GM12892 (cell line): ENCODE measurements at regions not wholly inside any gene's neighbourhood (a gene's known extent, or its start where the extent isn't known, plus 50 kb on each side); places are given as distances from the start of the nearest gene placed in this dataset.
"Not testable (repeated sequence)": the region's sequence is repeated elsewhere in the genome, so short reads cannot be mapped to it uniquely, and the experiment has no call there.

Experiments used
- DNase-seq: peaks from one replicate; pipeline ENCODE4 v3.0.0; 2011; ENCODE audit not compliant: insufficient read length
- FAIRE-seq: peaks from 2 replicates; lab custom pipeline; 2011; peaks lifted over from hg19 to GRCh38; lab: Jason Lieb, UNC
- POLR2A ChIP-seq: IDR thresholded peaks from 2 replicates; pipeline ENCODE4 v1.6.1; 2011; ENCODE audit warnings: low read depth, low read length, control low read depth
- POLR2AphosphoS5 ChIP-seq: IDR thresholded peaks from 2 replicates; pipeline ENCODE4 v1.6.1; 2011; ENCODE audit warnings: low read depth, low read length, control low read depth
- TAF1 ChIP-seq: IDR thresholded peaks from 2 replicates; pipeline ENCODE4 v1.6.1; 2011; ENCODE audit warnings: low read depth, mild to moderate bottlenecking, control low read depth, low read length, borderline replicate concordance

DNA sequence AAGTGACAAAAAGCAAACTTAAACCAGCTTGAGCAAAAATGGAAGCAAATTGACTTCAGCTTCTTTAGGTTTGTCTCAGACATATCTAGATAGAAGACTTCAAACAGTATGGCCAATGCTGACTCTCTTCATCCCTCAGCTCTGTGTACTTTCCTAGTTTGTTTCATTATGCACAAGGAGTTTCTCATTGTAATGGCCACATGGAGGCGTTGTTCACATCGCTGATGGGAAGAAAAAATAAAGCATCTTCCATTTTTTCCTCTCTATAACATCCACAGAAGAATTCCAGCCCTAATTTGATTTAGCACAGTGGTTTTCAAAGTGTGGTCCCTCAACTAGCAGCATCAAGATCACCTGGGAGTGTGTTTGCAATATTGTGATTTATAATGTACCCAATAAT lies 397.5 kb upstream of the PRKX start:
- TF ChIP-seq POLR2A (no peak), TAF1 (no peak), POLR2AphosphoS5 (no peak)
- DNase-seq (no peak), FAIRE-seq (no peak)

DNA sequence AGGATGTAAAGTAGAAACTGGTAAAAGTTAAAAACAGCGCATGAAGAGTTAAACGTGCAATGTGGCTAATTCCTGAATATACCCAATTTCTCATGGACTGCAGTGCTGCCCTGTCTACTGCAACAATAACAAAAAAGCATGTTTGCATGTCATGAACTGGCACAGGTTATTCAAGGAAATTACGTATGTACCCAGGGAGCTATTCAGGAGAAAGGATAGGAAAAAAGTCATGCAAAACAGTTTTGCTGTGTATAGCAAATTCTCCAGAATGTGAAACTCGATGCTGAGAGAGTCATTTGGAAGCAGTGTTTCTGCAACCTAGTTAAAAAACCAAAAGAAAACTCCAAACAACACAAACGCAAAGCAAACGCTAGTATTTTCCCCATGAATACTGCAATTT lies 381.5 kb upstream of the PRKX start:
- DNase-seq, result no peak
- FAIRE-seq, result no peak
- TF ChIP-seq TAF1, result no peak
- no peak for TF ChIP-seq POLR2A
- no peak for TF ChIP-seq POLR2AphosphoS5

DNA sequence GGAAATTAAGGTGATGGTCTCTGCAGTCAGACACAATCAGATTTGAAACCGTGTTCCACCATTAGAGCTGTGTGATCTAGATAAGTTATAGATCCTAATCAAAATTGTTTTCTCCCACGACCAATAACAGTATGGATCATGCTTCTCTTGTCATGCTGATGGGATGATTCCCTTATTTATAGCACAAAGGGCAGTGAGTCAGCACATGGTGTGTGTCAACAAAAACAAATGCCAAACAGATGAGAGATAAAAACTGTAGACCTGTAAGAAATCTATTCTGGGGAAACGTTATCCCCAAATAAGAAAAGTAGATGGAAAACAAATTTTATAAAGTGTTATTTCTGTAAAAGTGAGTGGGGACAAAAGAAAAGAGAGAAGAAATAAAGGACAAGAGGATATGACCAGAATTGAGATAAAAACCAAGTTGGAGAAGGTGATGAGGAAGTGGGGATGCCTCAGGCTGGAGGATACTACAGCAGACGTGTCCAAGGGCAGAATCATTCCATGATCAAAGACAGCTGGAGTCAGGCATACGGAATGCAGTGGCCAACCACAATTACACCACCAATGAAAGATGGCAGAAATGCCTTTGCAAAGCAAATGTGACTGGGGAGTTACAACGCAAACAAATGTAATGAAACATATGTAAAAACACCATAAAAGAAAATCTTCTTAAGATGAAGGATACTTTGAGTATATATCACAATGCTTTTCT lies 377.8 kb upstream of the PRKX start:
- DNase-seq (no peak), FAIRE-seq (no peak)
- TF ChIP-seq POLR2AphosphoS5 (no peak), POLR2A (no peak), TAF1 (no peak)

DNA sequence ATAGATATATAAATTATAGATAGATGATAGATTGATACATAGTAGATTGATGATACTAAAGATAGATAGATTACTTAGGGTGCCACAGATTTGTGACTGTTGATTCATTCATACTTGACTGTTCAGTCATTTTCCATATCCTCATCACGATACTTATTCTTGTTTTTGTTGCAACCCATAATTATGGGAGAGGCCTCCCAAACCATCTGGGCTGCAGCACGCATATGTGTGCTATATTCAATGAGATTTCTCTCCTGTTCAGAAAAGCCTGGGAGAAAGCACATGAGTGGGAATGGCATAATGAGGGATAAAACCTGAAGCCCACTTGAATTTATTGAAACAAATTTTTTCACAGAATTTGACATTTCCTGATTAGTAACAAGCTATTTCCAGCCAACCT lies 346.4 kb upstream of the PRKX start:
- no peak for DNase-seq

DNA sequence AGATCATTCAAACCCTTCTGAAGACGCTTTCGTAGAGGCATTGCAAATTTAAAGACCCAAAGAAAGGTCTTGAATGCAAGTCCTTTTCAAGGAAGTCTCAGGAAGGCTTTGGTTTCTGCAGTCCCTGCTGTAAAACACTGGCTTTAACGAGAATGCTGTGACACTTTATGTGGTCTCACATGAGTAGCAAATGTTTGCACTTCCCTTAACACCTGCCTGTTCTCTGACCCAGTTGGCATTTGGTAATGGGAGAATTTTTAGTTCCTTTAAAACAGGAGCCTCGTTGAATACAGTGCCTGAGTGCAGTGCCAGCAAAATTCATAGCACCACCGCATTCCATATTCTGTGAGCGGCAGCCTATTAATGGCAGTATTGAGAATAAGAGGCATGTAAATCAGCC lies 330.5 kb upstream of the PRKX start:
- no peak for FAIRE-seq
- TF ChIP-seq POLR2AphosphoS5, result no peak
- TF ChIP-seq POLR2A, result no peak
- TF ChIP-seq TAF1, result no peak
- no peak for DNase-seq

More for the DNA sequence above, 346.4 kb upstream of the PRKX start:
- FAIRE-seq, result no peak
- no peak for TF ChIP-seq POLR2AphosphoS5
- no peak for TF ChIP-seq POLR2A
- TF ChIP-seq TAF1, result no peak

DNA sequence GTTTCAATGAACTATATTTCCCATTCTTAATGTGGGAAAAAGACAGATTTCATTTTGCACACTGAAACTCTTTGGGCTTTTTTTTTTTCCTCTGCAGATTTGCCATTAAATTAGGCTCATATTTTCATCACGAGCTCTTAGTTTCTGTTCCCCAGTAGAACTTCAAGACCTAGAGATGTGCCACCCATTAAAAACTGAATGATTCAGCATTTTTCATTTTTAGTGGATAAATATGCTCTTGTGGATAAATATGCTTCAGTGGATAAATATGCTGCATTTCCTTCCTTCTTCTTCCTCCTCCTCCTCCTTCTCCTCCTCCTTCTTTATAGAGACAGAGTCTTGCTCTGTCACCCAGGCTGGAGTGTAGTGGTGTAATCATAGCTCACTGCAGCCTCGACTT lies 322.4 kb upstream of the PRKX start:
- no peak for FAIRE-seq

DNA sequence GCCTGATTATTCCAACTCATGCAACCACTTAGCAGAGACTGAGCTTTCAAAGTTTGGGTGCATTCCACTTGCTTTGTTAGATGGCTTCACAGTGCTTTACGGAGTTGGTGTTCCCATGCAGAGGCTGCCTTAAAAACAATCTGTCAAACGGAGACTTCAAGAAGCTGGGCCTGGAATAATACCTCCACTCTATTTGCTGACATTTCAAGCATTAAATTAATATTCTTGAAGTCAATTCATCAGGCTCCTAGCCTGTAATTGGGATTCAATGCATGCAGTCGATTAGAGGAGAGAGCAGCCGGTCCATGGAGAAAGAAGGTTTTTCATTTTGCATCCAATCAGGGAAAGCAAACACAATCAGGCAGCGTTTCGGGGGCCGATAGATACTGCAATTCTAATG lies 314.7 kb upstream of the PRKX start:
- FAIRE-seq, result no peak

More for the DNA sequence above, 322.4 kb upstream of the PRKX start:
- DNase-seq, result no peak
- TF ChIP-seq TAF1 (no peak), POLR2A (no peak), POLR2AphosphoS5 (no peak)

DNA sequence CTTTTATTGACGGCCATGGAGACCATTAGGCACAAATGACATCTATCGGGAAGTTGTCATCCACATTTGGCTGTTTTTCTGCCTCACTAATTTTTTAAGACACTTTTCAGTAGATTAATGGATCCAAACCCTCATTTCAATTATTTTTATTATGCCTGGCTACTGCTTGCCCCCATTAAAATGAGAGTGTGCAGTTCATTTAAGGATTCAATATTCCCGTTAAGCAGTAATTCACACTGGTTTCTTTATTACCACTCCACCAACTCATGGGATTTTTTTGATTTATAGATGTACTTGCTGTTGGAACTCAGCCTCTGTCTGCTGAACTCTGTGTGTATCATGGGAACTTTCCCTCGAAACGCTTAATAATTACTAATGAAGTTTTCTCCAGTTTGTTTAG lies 291.8 kb upstream of the PRKX start:
- no peak for FAIRE-seq
- TF ChIP-seq POLR2AphosphoS5 (no peak), POLR2A (no peak), TAF1 (no peak)
- DNase-seq, result no peak

More for the DNA sequence above, 314.7 kb upstream of the PRKX start:
- TF ChIP-seq TAF1 (no peak), POLR2AphosphoS5 (no peak), POLR2A (no peak)
- no peak for DNase-seq

DNA sequence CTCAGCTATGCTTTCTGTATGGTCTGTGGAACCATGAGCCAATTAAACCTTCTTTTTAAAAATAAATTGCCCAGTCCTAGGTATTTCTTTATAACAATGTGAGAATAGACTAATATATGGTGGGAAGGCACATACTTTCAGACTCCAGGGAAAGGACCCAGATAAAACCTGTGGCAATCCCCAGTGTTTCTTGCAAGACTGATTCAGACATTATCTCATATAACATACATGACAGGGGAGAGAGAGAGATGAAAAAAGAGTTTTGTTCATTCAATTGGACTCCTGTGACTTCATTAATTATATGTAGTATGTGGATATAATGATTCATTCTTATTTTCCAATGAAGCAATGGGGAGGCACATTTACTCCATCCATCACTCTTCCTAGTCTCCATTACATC lies 291.4 kb upstream of the PRKX start:
- no peak for DNase-seq
- TF ChIP-seq POLR2AphosphoS5, result no peak
- TF ChIP-seq TAF1, result no peak
- no peak for TF ChIP-seq POLR2A
- FAIRE-seq, result no peak

DNA sequence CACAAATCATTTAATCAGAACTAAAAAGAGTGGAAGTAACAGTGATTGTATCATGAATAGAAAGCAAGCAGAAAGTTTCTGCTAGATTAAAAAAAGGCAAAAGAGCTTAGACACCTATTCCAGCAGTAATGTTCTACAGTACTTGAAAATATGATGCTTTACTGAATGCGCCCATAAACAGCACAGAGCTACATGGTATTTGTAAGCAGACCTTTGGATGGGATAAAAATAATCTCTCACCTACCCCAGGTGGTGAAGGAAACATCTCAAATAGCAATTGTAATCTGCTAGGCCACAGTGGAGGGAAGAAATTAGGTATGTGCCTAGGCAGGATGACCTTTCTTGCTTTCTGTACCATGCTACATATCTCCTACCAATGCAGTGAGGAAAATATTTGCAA lies 280.9 kb upstream of the PRKX start:
- no peak for TF ChIP-seq POLR2A
- no peak for TF ChIP-seq POLR2AphosphoS5
- TF ChIP-seq TAF1, result no peak
- no peak for FAIRE-seq
- no peak for DNase-seq

DNA sequence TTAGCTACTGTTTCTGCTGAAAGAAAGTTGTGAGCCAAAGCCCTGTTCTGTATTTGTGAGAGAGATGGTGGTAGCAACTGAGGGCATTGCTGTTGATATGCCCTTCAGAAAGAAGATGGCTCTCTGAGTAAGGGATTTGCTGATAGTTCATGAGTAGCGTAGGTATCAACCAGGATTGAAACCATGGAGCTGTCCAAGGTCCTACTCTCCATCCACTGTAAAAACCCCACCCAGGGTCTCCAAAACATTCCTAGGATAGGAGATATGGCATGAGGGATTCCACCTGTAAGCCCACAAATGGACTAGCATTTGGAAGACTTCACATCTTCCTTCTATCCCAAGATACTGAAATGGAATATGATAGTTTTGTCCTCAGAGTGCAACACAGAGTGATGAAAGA lies 277.1 kb upstream of the PRKX start:
- DNase-seq (no peak), FAIRE-seq (no peak)

DNA sequence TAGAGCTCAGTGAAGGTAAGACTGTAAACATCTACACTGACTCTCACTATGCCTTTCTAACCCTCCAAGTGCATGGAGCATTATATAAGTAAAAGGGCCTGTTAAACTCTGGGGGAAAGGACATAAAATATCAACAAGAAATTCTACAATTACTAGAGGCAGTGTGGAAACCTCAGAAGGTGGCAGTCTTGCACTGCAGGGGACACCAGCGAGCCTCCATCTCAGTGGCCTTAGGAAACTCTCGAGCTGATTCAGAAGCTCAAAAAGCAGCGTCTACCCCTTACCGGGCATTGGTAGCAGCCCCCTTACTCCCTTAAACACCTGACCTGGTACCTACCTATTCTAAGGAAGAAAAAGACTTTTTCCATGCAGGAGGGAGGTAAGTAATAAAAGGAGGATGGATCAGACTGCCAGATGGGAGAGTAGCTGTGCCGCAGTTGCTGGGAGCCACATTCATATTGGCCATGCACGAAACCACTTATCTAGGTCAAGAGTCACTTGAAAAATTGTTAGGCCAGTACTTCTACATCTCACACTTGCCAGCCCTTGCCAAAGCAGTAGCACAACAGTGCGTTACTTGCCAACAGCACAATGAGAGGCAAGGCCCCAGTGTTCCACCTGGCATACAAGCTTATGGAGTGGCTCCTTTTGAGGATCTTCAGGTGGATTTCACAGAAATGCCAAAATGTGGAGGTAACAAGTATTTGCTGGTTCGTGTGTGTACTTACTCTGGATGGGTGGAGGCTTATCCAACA lies 258.8 kb upstream of the PRKX start:
- not testable (repeated sequence) for FAIRE-seq, DNase-seq

More for the DNA sequence above, 277.1 kb upstream of the PRKX start:
- TF ChIP-seq TAF1 (no peak), POLR2AphosphoS5 (no peak), POLR2A (no peak)

DNA sequence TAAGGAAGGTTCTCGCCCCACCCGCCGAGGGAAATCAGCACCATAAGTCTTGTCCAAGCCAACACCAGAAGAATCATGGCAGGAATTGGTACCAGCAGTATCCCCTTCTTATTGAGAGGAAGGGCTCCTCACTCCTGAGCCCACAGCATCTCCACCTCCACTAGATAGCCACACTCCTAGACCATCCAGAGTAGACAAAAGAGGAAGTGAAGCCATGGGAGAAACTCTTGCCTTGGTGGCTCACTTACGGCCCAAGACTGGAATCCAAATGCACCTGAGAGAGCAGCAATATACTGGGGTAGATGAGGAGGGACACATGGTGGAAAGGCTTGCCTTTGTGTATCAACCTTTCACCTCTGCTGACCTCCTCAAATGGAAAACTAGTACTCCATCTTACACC lies 255.3 kb upstream of the PRKX start:
- no peak for FAIRE-seq
- DNase-seq, result no peak
- TF ChIP-seq POLR2AphosphoS5 (no peak), TAF1 (no peak), POLR2A (no peak)

DNA sequence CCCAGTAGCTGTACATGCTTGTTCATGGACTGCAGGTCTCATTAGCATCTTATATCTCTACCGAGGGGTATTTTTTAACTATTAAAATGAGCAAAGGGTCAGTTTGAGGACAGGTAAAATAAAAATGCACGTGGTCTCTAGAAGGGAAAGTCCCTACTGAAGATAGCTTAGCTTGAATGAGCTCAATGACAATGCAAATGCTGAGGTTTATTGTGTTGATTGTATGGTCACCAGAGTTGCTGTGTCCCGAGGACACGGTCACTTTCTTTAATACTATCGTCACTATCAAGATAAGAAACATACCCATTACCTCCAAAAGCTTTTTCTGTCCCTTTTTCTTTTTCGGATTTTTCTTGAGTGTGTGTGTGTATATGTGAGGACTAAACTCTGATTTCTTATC lies 250.5 kb upstream of the PRKX start:
- DNase-seq, result no peak
- TF ChIP-seq POLR2A, result no peak
- TF ChIP-seq TAF1, result no peak
- TF ChIP-seq POLR2AphosphoS5, result no peak
- no peak for FAIRE-seq
